ENCODE measurements at regions not wholly inside any gene's neighbourhood (a gene's known extent, or its start where the extent isn't known, plus 50 kb on each side); places are given as distances from the start of the nearest gene placed in this dataset.

GRCh38 chr13:84865783-84866221, 933.4 kb downstream of the SLITRK6 start:
- Histone ChIP-seq H3K4me1 (ENCODE audit: control insufficient read depth, insufficient read depth, low read length) (no peaks in the 10 kb centered on the region), H3K9me3 (ENCODE audit: control insufficient read depth in 2 of 2, low read length in 2 of 2) (no peaks in the 10 kb centered on the region), H3K9ac (ENCODE audit: low read length in 2 of 2) (no peak overlapping the region), H3K4me3 (ENCODE audit: low read length in 2 of 2) (no peak overlapping the region), H3K27me3 (ENCODE audit: control insufficient read depth in 1 of 2, insufficient read depth in 2 of 2, low read length in 2 of 2) (no peaks in the 10 kb centered on the region), H3K36me3 (ENCODE audit: control insufficient read depth in 2 of 2, insufficient read depth in 2 of 2, low read length in 2 of 2) (no peaks in the 10 kb centered on the region), H3K27ac (ENCODE audit: low read length) (no peak overlapping the region)

DNA sequence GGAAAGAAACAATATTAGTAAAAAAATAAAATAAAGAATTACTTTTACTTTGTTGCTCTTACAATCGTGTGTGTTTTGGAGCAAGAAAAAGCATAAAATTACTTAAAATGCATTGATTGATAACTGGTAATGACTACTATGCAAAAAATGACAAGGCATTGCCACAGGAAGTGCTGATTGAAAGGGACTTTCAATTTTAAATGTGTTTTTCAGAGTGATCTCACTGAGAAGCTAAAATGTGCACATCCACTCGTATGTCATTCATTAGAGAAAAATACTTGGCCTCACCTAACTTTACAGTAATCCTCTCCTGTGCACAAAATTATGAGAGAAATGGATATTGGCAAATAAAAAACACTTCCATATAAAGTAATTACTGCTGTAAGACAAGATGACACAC, 934.9 kb downstream of the SLITRK6 start:
- Histone ChIP-seq H3K9me3 (ENCODE audit: control insufficient read depth in 2 of 2, low read length in 2 of 2) (no peaks in the 10 kb centered on the region), H3K27ac (ENCODE audit: low read length) (no peak overlapping the region), H3K4me1 (ENCODE audit: control insufficient read depth, insufficient read depth, low read length) (no peaks in the 10 kb centered on the region), H3K4me3 (ENCODE audit: low read length in 2 of 2) (no peak overlapping the region), H3K9ac (ENCODE audit: low read length in 2 of 2) (no peak overlapping the region), H3K27me3 (ENCODE audit: control insufficient read depth in 1 of 2, insufficient read depth in 2 of 2, low read length in 2 of 2) (no peaks in the 10 kb centered on the region), H3K36me3 (ENCODE audit: control insufficient read depth in 2 of 2, insufficient read depth in 2 of 2, low read length in 2 of 2) (no peaks in the 10 kb centered on the region)

DNA sequence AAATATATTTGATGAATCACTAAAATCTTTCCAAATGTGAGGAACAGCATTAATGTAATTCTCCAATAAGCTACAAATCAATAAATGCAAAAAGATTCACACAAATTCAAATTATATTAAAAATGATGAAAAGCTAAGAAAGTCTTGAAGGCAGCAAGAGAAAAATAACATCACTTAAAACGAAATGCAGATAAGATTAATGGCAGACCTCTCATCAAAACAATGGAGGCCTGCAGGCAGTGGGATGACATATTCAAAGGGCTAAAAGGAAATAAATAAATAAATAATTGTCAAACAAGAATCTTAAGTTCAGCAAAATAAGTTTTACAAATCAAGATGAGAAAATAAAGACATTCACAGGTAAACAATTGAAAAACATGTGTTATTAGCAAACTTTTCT, 952.1 kb downstream of the SLITRK6 start:
- no peak overlapping the region for H3K9ac ChIP-seq (ENCODE audit: low read length in 2 of 2)
- H3K36me3 ChIP-seq (ENCODE audit: control insufficient read depth in 2 of 2, insufficient read depth in 2 of 2, low read length in 2 of 2) = no peaks in the 10 kb centered on the region
- no peaks in the 10 kb centered on the region for H3K9me3 ChIP-seq (ENCODE audit: control insufficient read depth in 2 of 2, low read length in 2 of 2)
- no peak overlapping the region for H3K27ac ChIP-seq (ENCODE audit: low read length)
- no peaks in the 10 kb centered on the region for H3K27me3 ChIP-seq (ENCODE audit: control insufficient read depth in 1 of 2, insufficient read depth in 2 of 2, low read length in 2 of 2)
- H3K4me1 ChIP-seq (ENCODE audit: control insufficient read depth, insufficient read depth, low read length) = no peaks in the 10 kb centered on the region
- no peak overlapping the region for H3K4me3 ChIP-seq (ENCODE audit: low read length in 2 of 2)

- Histone ChIP-seq H3K27me3 (ENCODE audit: control insufficient read depth in 1 of 2, insufficient read depth in 2 of 2, low read length in 2 of 2) (no peaks in the 10 kb centered on the region), H3K27ac (ENCODE audit: low read length) (no peak overlapping the region), H3K36me3 (ENCODE audit: control insufficient read depth in 2 of 2, insufficient read depth in 2 of 2, low read length in 2 of 2) (no peaks in the 10 kb centered on the region), H3K9ac (ENCODE audit: low read length in 2 of 2) (no peak overlapping the region), H3K4me1 (ENCODE audit: control insufficient read depth, insufficient read depth, low read length) (no peaks in the 10 kb centered on the region), H3K4me3 (ENCODE audit: low read length in 2 of 2) (no peak overlapping the region), H3K9me3 (ENCODE audit: control insufficient read depth in 2 of 2, low read length in 2 of 2) (no peaks in the 10 kb centered on the region)
Observed at GRCh38 chr13:84845907-84846619, 953.2 kb downstream of the SLITRK6 start.

GRCh38 chr13:84844473-84844872, 954.7 kb downstream of the SLITRK6 start:
- no peaks in the 10 kb centered on the region for H3K4me1 ChIP-seq (ENCODE audit: control insufficient read depth, insufficient read depth, low read length)
- H3K9me3 ChIP-seq (ENCODE audit: control insufficient read depth in 2 of 2, low read length in 2 of 2) = no peaks in the 10 kb centered on the region
- H3K4me3 ChIP-seq (ENCODE audit: low read length in 2 of 2) = no peak overlapping the region
- H3K36me3 ChIP-seq (ENCODE audit: control insufficient read depth in 2 of 2, insufficient read depth in 2 of 2, low read length in 2 of 2) = no peaks in the 10 kb centered on the region
- H3K9ac ChIP-seq (ENCODE audit: low read length in 2 of 2) = no peak overlapping the region
- H3K27ac ChIP-seq (ENCODE audit: low read length) = no peak overlapping the region
- H3K27me3 ChIP-seq (ENCODE audit: control insufficient read depth in 1 of 2, insufficient read depth in 2 of 2, low read length in 2 of 2) = no peaks in the 10 kb centered on the region

GRCh38 chr13:84843368-84843767, 955.9 kb downstream of the SLITRK6 start:
- Histone ChIP-seq H3K27me3 (ENCODE audit: control insufficient read depth in 1 of 2, insufficient read depth in 2 of 2, low read length in 2 of 2) (no peaks in the 10 kb centered on the region), H3K9ac (ENCODE audit: low read length in 2 of 2) (no peak overlapping the region), H3K27ac (ENCODE audit: low read length) (no peak overlapping the region), H3K4me1 (ENCODE audit: control insufficient read depth, insufficient read depth, low read length) (no peaks in the 10 kb centered on the region), H3K9me3 (ENCODE audit: control insufficient read depth in 2 of 2, low read length in 2 of 2) (no peaks in the 10 kb centered on the region), H3K36me3 (ENCODE audit: control insufficient read depth in 2 of 2, insufficient read depth in 2 of 2, low read length in 2 of 2) (no peaks in the 10 kb centered on the region), H3K4me3 (ENCODE audit: low read length in 2 of 2) (no peak overlapping the region)

DNA sequence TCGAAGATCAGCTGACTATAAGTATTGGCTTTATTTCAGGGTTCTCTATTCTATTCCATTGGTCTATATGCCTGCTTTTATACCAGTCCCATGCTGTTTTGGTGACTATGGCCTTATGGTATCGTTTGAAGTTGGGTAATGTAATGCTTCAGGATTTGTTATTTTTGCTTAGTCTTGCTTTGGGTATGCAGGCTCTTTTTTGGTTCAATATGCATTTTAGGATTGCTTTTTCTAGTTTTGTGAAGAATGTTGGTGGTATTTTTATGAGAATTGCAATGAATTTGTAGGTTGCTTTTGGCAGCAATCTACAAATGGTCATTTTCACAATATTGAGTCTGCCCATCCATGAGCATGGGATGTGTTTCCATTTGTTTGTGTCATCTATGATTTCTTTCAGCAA, 951.9 kb upstream of the SLITRK1 start:
- no peaks in the 10 kb centered on the region for H3K36me3 ChIP-seq (ENCODE audit: control insufficient read depth in 2 of 2, insufficient read depth in 2 of 2, low read length in 2 of 2)
- H3K27me3 ChIP-seq (ENCODE audit: control insufficient read depth in 1 of 2, insufficient read depth in 2 of 2, low read length in 2 of 2) = no peaks in the 10 kb centered on the region
- no peak overlapping the region for H3K9ac ChIP-seq (ENCODE audit: low read length in 2 of 2)
- H3K4me3 ChIP-seq (ENCODE audit: low read length in 2 of 2) = no peak overlapping the region
- H3K9me3 ChIP-seq (ENCODE audit: control insufficient read depth in 2 of 2, low read length in 2 of 2) = peaks cover 0 to 2% of the 10 kb centered on the region in 2 donors
- H3K4me1 ChIP-seq (ENCODE audit: control insufficient read depth, insufficient read depth, low read length) = no peaks in the 10 kb centered on the region
- H3K27ac ChIP-seq (ENCODE audit: low read length) = no peak overlapping the region

GRCh38 chr13:84831666-84832657, 949.7 kb upstream of the SLITRK1 start:
- Histone ChIP-seq H3K4me3 (ENCODE audit: low read length in 2 of 2) (no peak overlapping the region), H3K27ac (ENCODE audit: low read length) (no peak overlapping the region), H3K4me1 (ENCODE audit: control insufficient read depth, insufficient read depth, low read length) (no peaks in the 10 kb centered on the region), H3K36me3 (ENCODE audit: control insufficient read depth in 2 of 2, insufficient read depth in 2 of 2, low read length in 2 of 2) (no peaks in the 10 kb centered on the region), H3K9me3 (ENCODE audit: control insufficient read depth in 2 of 2, low read length in 2 of 2) (peaks cover 0 to 2% of the 10 kb centered on the region in 2 donors), H3K27me3 (ENCODE audit: control insufficient read depth in 1 of 2, insufficient read depth in 2 of 2, low read length in 2 of 2) (no peaks in the 10 kb centered on the region), H3K9ac (ENCODE audit: low read length in 2 of 2) (no peak overlapping the region)

GRCh38 chr13:84823528-84823927, 941.3 kb upstream of the SLITRK1 start:
- H3K4me1 ChIP-seq (ENCODE audit: control insufficient read depth, insufficient read depth, low read length) = no peaks in the 10 kb centered on the region
- no peak overlapping the region for H3K4me3 ChIP-seq (ENCODE audit: low read length in 2 of 2)
- no peaks in the 10 kb centered on the region for H3K27me3 ChIP-seq (ENCODE audit: control insufficient read depth in 1 of 2, insufficient read depth in 2 of 2, low read length in 2 of 2)
- H3K27ac ChIP-seq (ENCODE audit: low read length) = no peak overlapping the region
- H3K9ac ChIP-seq (ENCODE audit: low read length in 2 of 2) = no peak overlapping the region
- no peaks in the 10 kb centered on the region for H3K9me3 ChIP-seq (ENCODE audit: control insufficient read depth in 2 of 2, low read length in 2 of 2)
- no peaks in the 10 kb centered on the region for H3K36me3 ChIP-seq (ENCODE audit: control insufficient read depth in 2 of 2, insufficient read depth in 2 of 2, low read length in 2 of 2)

GRCh38 chr13:84821261-84821660, 939.0 kb upstream of the SLITRK1 start:
- H3K9me3 ChIP-seq (ENCODE audit: control insufficient read depth in 2 of 2, low read length in 2 of 2) = no peaks in the 10 kb centered on the region
- no peak overlapping the region for H3K27ac ChIP-seq (ENCODE audit: low read length)
- H3K9ac ChIP-seq (ENCODE audit: low read length in 2 of 2) = no peak overlapping the region
- H3K4me1 ChIP-seq (ENCODE audit: control insufficient read depth, insufficient read depth, low read length) = no peaks in the 10 kb centered on the region
- H3K36me3 ChIP-seq (ENCODE audit: control insufficient read depth in 2 of 2, insufficient read depth in 2 of 2, low read length in 2 of 2) = no peaks in the 10 kb centered on the region
- no peaks in the 10 kb centered on the region for H3K27me3 ChIP-seq (ENCODE audit: control insufficient read depth in 1 of 2, insufficient read depth in 2 of 2, low read length in 2 of 2)
- no peak overlapping the region for H3K4me3 ChIP-seq (ENCODE audit: low read length in 2 of 2)

All from stomach smooth muscle (tissue), 2 donors.